ENCODE measurements at regions not wholly inside any gene's neighbourhood (a gene's known extent, or its start where the extent isn't known, plus 50 kb on each side); places are given as distances from the start of the nearest gene placed in this dataset.

DNA sequence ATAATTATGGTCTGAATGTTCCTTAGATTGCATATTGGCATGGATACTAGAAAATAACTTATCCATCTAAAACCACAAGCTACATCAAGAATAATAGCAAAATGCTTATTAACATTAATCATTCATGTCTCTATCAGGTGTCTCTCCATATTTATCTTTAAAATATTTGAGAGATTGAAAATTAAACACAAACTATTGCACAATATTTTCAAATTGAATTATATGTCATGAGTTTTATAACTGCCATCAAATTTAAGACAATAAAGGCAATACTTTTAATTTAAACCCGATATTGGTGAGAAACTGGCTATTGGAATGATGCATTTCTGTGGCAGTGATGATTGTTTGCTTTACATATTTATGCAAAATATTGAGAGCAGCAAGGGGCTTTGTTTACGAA, 1506.8 kb upstream of the B3GALT2 start:
- TF ChIP-seq, protein P1, sequence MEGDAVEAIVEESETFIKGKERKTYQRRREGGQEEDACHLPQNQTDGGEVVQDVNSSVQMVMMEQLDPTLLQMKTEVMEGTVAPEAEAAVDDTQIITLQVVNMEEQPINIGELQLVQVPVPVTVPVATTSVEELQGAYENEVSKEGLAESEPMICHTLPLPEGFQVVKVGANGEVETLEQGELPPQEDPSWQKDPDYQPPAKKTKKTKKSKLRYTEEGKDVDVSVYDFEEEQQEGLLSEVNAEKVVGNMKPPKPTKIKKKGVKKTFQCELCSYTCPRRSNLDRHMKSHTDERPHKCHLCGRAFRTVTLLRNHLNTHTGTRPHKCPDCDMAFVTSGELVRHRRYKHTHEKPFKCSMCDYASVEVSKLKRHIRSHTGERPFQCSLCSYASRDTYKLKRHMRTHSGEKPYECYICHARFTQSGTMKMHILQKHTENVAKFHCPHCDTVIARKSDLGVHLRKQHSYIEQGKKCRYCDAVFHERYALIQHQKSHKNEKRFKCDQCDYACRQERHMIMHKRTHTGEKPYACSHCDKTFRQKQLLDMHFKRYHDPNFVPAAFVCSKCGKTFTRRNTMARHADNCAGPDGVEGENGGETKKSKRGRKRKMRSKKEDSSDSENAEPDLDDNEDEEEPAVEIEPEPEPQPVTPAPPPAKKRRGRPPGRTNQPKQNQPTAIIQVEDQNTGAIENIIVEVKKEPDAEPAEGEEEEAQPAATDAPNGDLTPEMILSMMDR (conservative IDR thresholded peaks at IDR 0.05; ENCODE audit: low read length), result no peak
- no peak for TF ChIP-seq EZH2phosphoT487 (IDR thresholded peaks at IDR 0.05; ENCODE audit: borderline replicate concordance, low read depth, low read length)
